HEK293 (cell line): ENCODE measurements at regions not wholly inside any gene's neighbourhood (a gene's known extent, or its start where the extent isn't known, plus 50 kb on each side); places are given as distances from the start of the nearest gene placed in this dataset.

Source experiments
- CTCF ChIA-PET: fragments of 350-600 bp; formaldehyde crosslinking; extraction: SDS; loops from one replicate; lab custom pipeline; 2021; ENCODE audit warnings: antibody characterized with exemption; lab: Yijun Ruan, JAX
- POLR2A ChIA-PET: fragments of 300-600 bp; formaldehyde crosslinking; extraction: SDS; loops from one replicate; lab custom pipeline; 2020; ENCODE audit warnings: antibody characterized with exemption, inconsistent platforms; lab: Yijun Ruan, JAX
- H3K27ac ChIP-seq: fragments of 200-500 bp; sonication (Bioruptor generic); 2 replicates; pipeline ENCODE4 v1.5.1; 2014; ENCODE audit warnings: low read depth, low read length, control low read depth, inconsistent platforms; ENCODE audit errors: extremely low read depth
- H3K36me3 ChIP-seq, 2 experiments: fragments of 200-500 bp in 1 of 2; sonication (Bioruptor generic) in 1 of 2; 1 replicate in 1 of 2; 2 replicates in 1 of 2; pipeline ENCODE4 v1.5.1; 2014 to 2017; ENCODE audit warnings: inconsistent platforms in 2 of 2, low read length in 2 of 2; ENCODE audit not compliant: control insufficient read depth in 2 of 2, insufficient read depth in 1 of 2
- H3K4me1 ChIP-seq: fragments of 200-500 bp; sonication (Bioruptor generic); 2 replicates; pipeline ENCODE4 v1.5.1; 2014; ENCODE audit warnings: mild to moderate bottlenecking, low read length, inconsistent platforms; ENCODE audit not compliant: control insufficient read depth, insufficient read depth
- H3K4me3 ChIP-seq: 2 replicates; pipeline ENCODE4 v1.5.1; 2011; ENCODE audit warnings: low read depth, mild to moderate bottlenecking, control low read depth, low read length, moderate library complexity
- H3K9me3 ChIP-seq: fragments of 200-500 bp; sonication (Bioruptor generic); 2 replicates; pipeline ENCODE4 v1.5.1; 2014; ENCODE audit warnings: low read depth, low read length, inconsistent platforms; ENCODE audit not compliant: control insufficient read depth, insufficient read depth
- ATF2 ChIP-seq: fragments of 450-650 bp; formaldehyde crosslinking; IDR thresholded peaks from 2 replicates; pipeline ENCODE4 v1.5.1; 2016; ENCODE audit warnings: missing biosample characterization, missing genetic modification characterization, low read depth
- BCL11A ChIP-seq: fragments of 450-650 bp; formaldehyde crosslinking; IDR thresholded peaks from 2 replicates; pipeline ENCODE4 v1.5.1; 2016; ENCODE audit warnings: low read depth, missing biosample characterization, missing genetic modification characterization
- ELK4 ChIP-seq: IDR thresholded peaks from 2 replicates; pipeline ENCODE4 v1.6.1; 2011; ENCODE audit warnings: mild to moderate bottlenecking, low read depth, low read length, borderline replicate concordance
- HIC1 ChIP-seq: fragments of 450-650 bp; formaldehyde crosslinking; IDR thresholded peaks from 2 replicates; pipeline ENCODE4 v1.5.1; 2016; ENCODE audit warnings: missing biosample characterization, missing genetic modification characterization
- SP7 ChIP-seq: fragments of 450-650 bp; formaldehyde crosslinking; IDR thresholded peaks from 2 replicates; pipeline ENCODE4 v1.5.1; 2016; ENCODE audit warnings: missing biosample characterization, missing genetic modification characterization
- ZBTB1 ChIP-seq: fragments of 450-650 bp; formaldehyde crosslinking; IDR thresholded peaks from 2 replicates; pipeline ENCODE4 v1.5.1; 2016; ENCODE audit warnings: missing biosample characterization, missing genetic modification characterization
- ZBTB11 ChIP-seq: fragments of 450-650 bp; formaldehyde crosslinking; conservative IDR thresholded peaks from 2 replicates; pipeline ENCODE4 v1.5.1; 2016; ENCODE audit warnings: low read depth, missing biosample characterization, missing genetic modification characterization
- ZFHX2 ChIP-seq: fragments of 450-650 bp; formaldehyde crosslinking; conservative IDR thresholded peaks from 2 replicates; pipeline ENCODE4 v1.5.1; 2016; ENCODE audit warnings: missing biosample characterization, missing genetic modification characterization
- ZNF169 ChIP-seq: fragments of 450-650 bp; formaldehyde crosslinking; IDR thresholded peaks from 2 replicates; pipeline ENCODE4 v1.5.1; 2016; ENCODE audit warnings: missing biosample characterization, missing genetic modification characterization
- ZNF37A ChIP-seq: fragments of 450-650 bp; IDR thresholded peaks from 2 replicates; pipeline ENCODE4 v1.5.1; 2018; ENCODE audit warnings: missing biosample characterization, missing genetic modification characterization
- ZNF513 ChIP-seq: fragments of 450-650 bp; IDR thresholded peaks from 2 replicates; pipeline ENCODE4 v1.5.1; 2018; ENCODE audit warnings: missing biosample characterization, missing genetic modification characterization
- ZNF514 ChIP-seq: fragments of 450-650 bp; formaldehyde crosslinking; IDR thresholded peaks from 2 replicates; pipeline ENCODE4 v1.5.1; 2016; ENCODE audit warnings: missing biosample characterization, missing genetic modification characterization
- ZNF518A ChIP-seq: fragments of 450-650 bp; formaldehyde crosslinking; conservative IDR thresholded peaks from 2 replicates; pipeline ENCODE4 v1.5.1; 2016; ENCODE audit warnings: low read depth, missing biosample characterization, missing genetic modification characterization
- ZNF561 ChIP-seq: fragments of 450-650 bp; IDR thresholded peaks from 2 replicates; pipeline ENCODE4 v1.5.1; 2018; ENCODE audit warnings: missing biosample characterization, missing genetic modification characterization, borderline replicate concordance
- ZNF621 ChIP-seq: fragments of 450-650 bp; formaldehyde crosslinking; IDR thresholded peaks from 2 replicates; pipeline ENCODE4 v1.5.1; 2017; ENCODE audit warnings: missing biosample characterization, missing genetic modification characterization
- ZNF623 ChIP-seq: fragments of 450-650 bp; formaldehyde crosslinking; IDR thresholded peaks from 2 replicates; pipeline ENCODE4 v1.5.1; 2016; ENCODE audit warnings: missing biosample characterization, missing genetic modification characterization
- ZNF704 ChIP-seq: fragments of 450-650 bp; formaldehyde crosslinking; IDR thresholded peaks from 2 replicates; pipeline ENCODE4 v1.5.1; 2016; ENCODE audit warnings: missing biosample characterization, missing genetic modification characterization
- ZNF76 ChIP-seq: fragments of 450-650 bp; formaldehyde crosslinking; IDR thresholded peaks from 2 replicates; pipeline ENCODE4; 2016; ENCODE audit warnings: low read depth, missing biosample characterization, missing genetic modification characterization, borderline replicate concordance
- ZSCAN16 ChIP-seq: fragments of 450-650 bp; formaldehyde crosslinking; IDR thresholded peaks from 2 replicates; pipeline ENCODE4 v1.5.1; 2016; ENCODE audit warnings: missing biosample characterization, missing genetic modification characterization

- no peaks in the 10 kb centered on the region for H3K36me3 ChIP-seq
- peaks cover 8% of the 10 kb centered on the region; the same call in 1 of the 2 replicates for H3K4me1 ChIP-seq
- ChIA-PET POLR2A (no interaction called here), CTCF (interaction anchor here (0.6 kb wide), 1 partner anchor 774 kb away, joined by 3 read pairs; no protein-coding TSS in a partner anchor)
- TF ChIP-seq ZNF37A (tag by site-specific recombination) (no peak), ZNF704 (tag by site-specific recombination) (no peak), ATF2 (tag by site-specific recombination) (no peak), ZNF513 (tag by site-specific recombination) (no peak), ZNF561 (tag by site-specific recombination) (no peak), ZBTB1 (tag by site-specific recombination) (no peak), ZBTB11 (tag by site-specific recombination) (no peak), ZNF623 (no peak), ZSCAN16 (tag by site-specific recombination) (no peak), BCL11A (tag by site-specific recombination) (no peak), HIC1 (tag by site-specific recombination) (no peak), ZNF514 (tag by site-specific recombination) (no peak), ELK4 (no peak), ZNF76 (tag by site-specific recombination) (no peak), ZFHX2 (tag by site-specific recombination) (no peak), ZNF621 (tag by site-specific recombination) (no peak), ZNF169 (tag by site-specific recombination) (no peak), ZNF518A (no peak), SP7 (tag by site-specific recombination) (no peak)
- H3K9me3 ChIP-seq = no peaks in the 10 kb centered on the region
- H3K4me3 ChIP-seq = no peak overlapping the region
- no peak overlapping the region for H3K27ac ChIP-seq
These were observed 915.2 kb downstream of the TTLL7 start for GRCh38 chr1:83083589-83084224.
